OCI-LY1 (cell line): ENCODE measurements at regions not wholly inside any gene's neighbourhood (a gene's known extent, or its start where the extent isn't known, plus 50 kb on each side); places are given as distances from the start of the nearest gene placed in this dataset.

Source experiments
- CTCF ChIP-seq: fragments of 200-600 bp; sonication (generic), shearing (Covaris generic); IDR thresholded peaks from 2 replicates; pipeline ENCODE4 v1.5.1; 2017; ENCODE audit warnings: mild to moderate bottlenecking, antibody characterized with exemption, low read length, moderate library complexity, mixed read lengths
- EZH2 ChIP-seq: fragments of 200-600 bp; sonication (generic), shearing (Covaris generic); IDR thresholded peaks from 2 replicates; pipeline ENCODE4 v1.8.0; 2017; ENCODE audit warnings: borderline replicate concordance, mixed run types, mild to moderate bottlenecking, antibody characterized with exemption, low read length, moderate library complexity, mixed read lengths

GRCh38 chr14:38399652-38400051, 143.8 kb upstream of the CLEC14A start:
- TF ChIP-seq CTCF (no peak), EZH2 (no peak)
